ENCODE measurements at regions not wholly inside any gene's neighbourhood (a gene's known extent, or its start where the extent isn't known, plus 50 kb on each side); places are given as distances from the start of the nearest gene placed in this dataset.

GRCh38 chr13:77480066-77480465 lies 55.4 kb upstream of the SCEL start:
- no peak for DNase-seq

GRCh38 chr13:77479326-77479725 lies 56.2 kb upstream of the SCEL start:
- DNase-seq: no peak

- no peak for DNase-seq
Observed at GRCh38 chr13:77477299-77477848, 58.1 kb upstream of the SCEL start.

GRCh38 chr13:77476456-77476855 lies 59.0 kb upstream of the SCEL start:
- no peak for DNase-seq

GRCh38 chr13:77475345-77476084 lies 60.0 kb upstream of the SCEL start:
- no peak for DNase-seq

DNA sequence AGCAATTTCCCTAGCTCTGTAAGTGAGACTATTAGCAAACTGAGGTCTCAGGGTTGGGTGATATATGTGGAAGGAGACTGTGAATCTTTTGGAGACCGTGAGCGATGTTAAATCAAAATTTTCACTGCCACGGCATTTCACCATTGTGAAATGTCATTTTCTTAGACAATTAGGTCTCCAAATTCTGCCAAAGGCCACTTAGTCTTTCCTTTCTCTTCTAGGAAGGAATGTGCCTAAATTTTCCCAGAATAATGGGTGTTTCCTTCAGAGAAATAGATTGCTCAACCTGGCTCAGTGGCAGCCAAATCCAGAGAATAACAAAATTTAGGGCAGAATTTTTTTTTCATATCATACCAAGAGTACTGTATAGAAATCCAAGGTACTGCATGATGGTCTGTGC lies 64.5 kb upstream of the SCEL start:
- no peak for DNase-seq

GRCh38 chr13:77466753-77467422 lies 68.6 kb upstream of the SCEL start:
- DNase-seq: no peak

GRCh38 chr13:77465603-77466195 lies 69.8 kb upstream of the SCEL start:
- DNase-seq: no peak

- no peak for DNase-seq
Observed at GRCh38 chr13:77460195-77460594, 75.3 kb upstream of the SCEL start.

DNA sequence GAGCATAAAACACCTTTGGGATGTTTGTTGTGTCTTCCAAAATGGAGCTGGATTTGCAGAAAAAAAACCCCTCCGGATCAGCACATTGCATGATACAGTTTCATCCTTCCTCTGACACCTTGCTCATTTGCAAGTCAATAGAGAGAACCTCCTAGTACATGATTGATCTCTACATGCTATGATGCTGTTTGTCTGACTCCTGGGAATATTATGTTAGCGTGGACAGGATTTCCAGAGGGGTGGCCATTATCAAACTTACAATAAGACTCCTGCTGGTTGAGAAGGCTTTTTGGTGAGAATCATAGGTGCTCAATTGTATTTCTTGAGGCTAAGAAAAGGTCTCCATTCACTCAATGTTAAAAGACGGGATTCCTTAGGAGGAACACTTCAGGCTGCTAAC lies 75.9 kb upstream of the SCEL start:
- no peak for DNase-seq

- no peak for DNase-seq
Observed at GRCh38 chr13:77458736-77459135, 76.8 kb upstream of the SCEL start.

DNA sequence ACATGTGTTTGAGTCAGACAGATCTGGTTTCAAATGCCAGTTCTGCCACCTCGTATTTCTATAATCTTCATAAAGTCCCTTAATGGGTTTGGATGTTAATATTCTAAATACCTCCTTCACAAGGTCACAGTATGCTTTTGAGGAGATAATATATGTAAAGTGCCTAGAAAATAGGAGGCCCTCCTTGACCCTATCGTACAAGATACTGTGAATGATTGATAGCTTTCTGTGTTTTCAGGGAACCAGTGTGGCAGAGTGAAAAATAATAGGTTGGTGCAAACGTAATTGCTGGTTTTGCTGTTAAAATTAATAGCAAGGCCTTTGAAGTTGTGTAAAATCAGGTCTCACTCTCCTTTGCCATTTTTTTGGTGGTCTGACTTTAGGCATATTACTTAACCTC lies 77.5 kb upstream of the SCEL start:
- no peak for DNase-seq

- no peak for DNase-seq
Observed at GRCh38 chr13:77456271-77456670, 79.2 kb upstream of the SCEL start.

DNA sequence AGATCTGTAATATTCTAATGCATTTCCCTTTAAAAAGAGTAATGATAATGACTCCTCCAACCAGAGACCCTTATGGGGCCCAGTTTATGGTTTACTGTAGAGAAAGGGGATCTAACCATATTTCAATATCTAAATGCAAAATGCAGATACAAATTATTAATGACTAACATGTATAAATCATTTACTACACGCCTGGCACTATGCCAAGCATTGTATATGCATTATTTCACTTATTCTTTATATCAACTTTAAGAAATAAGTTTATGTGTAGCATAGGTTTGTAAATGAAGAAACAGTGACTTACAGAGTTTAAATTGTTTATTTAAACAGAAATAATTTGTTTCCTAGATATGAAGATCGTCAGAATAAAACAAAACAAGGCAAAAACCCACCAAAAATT lies 86.2 kb upstream of the SCEL start:
- no peak for DNase-seq

- DNase-seq: no peak
Observed at GRCh38 chr13:77448689-77449088, 86.8 kb upstream of the SCEL start.

GRCh38 chr13:77443511-77443910 lies 92.0 kb upstream of the SCEL start:
- no peak for DNase-seq

DNA sequence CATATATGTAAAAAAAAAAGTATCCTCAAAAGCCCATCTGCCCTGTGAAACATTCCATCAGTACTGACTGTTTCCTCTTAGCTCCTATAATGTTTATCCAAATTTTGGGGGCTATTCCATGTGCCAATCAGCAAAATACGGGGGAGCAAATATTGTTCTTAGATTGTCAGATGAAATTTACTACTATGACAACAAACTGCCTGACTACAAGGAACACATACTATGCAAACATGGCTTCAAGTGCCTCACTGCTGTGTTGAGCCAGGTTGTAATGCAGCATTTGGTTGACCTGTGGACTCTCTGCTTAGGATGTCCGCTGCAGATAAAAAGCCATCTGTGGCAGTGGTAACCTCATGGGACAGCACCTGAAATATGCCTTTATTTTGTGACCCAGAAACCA lies 98.2 kb upstream of the SCEL start:
- DNase-seq: no peak

DNA sequence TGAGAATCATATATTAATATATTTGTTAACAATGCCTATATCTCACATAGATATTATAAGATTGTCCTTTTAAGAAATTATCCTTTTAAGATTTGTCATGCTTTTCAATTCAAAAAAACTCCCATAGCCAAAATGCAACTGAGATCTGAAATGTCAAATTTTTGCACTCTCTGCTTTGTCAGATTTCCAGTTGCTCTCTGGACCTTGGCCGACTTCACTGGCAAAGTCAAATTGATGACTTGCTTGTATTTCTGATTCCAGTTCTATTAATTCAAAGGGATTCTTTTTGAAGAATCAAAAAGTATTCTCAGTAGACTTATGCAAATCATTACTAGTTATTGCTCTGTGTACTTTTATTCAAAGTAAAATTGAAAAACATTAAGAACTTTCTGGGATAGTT lies 101.2 kb upstream of the SCEL start:
- DNase-seq: no peak

DNA sequence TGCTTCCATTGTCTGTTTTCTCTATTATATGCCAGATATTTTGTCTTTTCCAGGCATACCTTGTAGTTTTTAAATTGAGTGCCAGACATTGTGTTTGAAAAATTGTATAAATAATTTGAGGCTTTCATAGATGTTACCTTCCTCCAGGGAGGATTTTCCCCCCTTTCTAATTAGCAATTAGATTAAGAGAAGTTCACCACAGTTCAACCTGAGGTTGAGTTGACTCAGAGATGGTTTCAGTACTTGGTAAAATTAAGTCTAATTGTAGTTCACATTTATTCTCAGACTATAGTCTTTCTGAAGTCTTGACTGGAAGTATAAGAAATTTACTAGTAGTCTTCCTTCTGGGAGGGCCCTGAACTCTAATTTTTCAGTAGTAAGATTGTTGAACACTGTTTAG lies 104.1 kb upstream of the SCEL start:
- DNase-seq: no peak

GRCh38 chr13:77430377-77430951 lies 103.6 kb upstream of the MYCBP2 start:
- DNase-seq: no peak

- DNase-seq: no peak
Observed at GRCh38 chr13:77429320-77430142, 102.6 kb upstream of the MYCBP2 start.

GRCh38 chr13:77425705-77426104 lies 98.8 kb upstream of the MYCBP2 start:
- no peak for DNase-seq

- DNase-seq: no peak
Observed at GRCh38 chr13:77423296-77423695, 96.4 kb upstream of the MYCBP2 start.
